ENCODE measurements at regions not wholly inside any gene's neighbourhood (a gene's known extent, or its start where the extent isn't known, plus 50 kb on each side); places are given as distances from the start of the nearest gene placed in this dataset.
"Not testable (repeated sequence)": the region's sequence is repeated elsewhere in the genome, so short reads cannot be mapped to it uniquely, and the experiment has no call there.

DNA sequence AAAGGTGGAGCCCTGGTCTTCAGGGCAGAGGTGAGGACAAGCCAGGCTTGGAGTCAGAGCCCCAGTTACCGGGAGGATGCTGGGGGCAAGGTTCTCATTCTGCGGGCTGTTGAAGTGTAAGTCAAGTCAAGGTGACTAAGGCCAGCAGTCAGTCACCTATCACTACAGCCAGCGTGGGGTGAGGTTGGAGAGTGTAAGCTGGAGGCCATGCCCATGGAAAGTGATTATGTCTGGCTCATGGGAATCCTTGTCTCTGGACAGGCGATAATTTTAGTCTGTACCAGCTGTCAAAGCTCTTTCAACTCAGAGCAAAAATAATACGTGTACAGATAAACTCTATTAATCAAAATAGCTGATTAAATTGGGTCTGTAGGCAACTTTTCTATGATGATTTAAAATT, 143.1 kb downstream of the NR2F2 start:
- H3K27me3 ChIP-seq (ENCODE audit: low read depth, low read length) = no peaks in the 10 kb centered on the region
- H3K9me3 ChIP-seq (ENCODE audit: insufficient read depth, low read length) = no peaks in the 10 kb centered on the region
- no peaks in the 10 kb centered on the region for H3K36me3 ChIP-seq (replicated peaks; ENCODE audit: low read depth, low read length)
- H3K4me1 ChIP-seq (ENCODE audit: low read length) = no peaks in the 10 kb centered on the region
- H4K20me1 ChIP-seq (ENCODE audit: insufficient read depth, low read length) = no peaks in the 10 kb centered on the region
- H3K9ac ChIP-seq (ENCODE audit: low read length) = no peak overlapping the region
- no peak overlapping the region for H3K4me3 ChIP-seq (ENCODE audit: low read length)
- H3K4me2 ChIP-seq (ENCODE audit: low read length) = no peak overlapping the region
- H3K27ac ChIP-seq (ENCODE audit: low read length) = no peak overlapping the region
- H2AFZ ChIP-seq (ENCODE audit: low read depth, low read length) = no peak overlapping the region
- H3K79me2 ChIP-seq (ENCODE audit: low read length) = no peaks in the 10 kb centered on the region
- TF ChIP-seq EZH2phosphoT487 (IDR thresholded peaks at IDR 0.05; ENCODE audit: low read depth) = no peak
- TF ChIP-seq, protein P1, sequence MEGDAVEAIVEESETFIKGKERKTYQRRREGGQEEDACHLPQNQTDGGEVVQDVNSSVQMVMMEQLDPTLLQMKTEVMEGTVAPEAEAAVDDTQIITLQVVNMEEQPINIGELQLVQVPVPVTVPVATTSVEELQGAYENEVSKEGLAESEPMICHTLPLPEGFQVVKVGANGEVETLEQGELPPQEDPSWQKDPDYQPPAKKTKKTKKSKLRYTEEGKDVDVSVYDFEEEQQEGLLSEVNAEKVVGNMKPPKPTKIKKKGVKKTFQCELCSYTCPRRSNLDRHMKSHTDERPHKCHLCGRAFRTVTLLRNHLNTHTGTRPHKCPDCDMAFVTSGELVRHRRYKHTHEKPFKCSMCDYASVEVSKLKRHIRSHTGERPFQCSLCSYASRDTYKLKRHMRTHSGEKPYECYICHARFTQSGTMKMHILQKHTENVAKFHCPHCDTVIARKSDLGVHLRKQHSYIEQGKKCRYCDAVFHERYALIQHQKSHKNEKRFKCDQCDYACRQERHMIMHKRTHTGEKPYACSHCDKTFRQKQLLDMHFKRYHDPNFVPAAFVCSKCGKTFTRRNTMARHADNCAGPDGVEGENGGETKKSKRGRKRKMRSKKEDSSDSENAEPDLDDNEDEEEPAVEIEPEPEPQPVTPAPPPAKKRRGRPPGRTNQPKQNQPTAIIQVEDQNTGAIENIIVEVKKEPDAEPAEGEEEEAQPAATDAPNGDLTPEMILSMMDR (IDR thresholded peaks at IDR 0.05; ENCODE audit: low read depth, low read length) = no peak

DNA sequence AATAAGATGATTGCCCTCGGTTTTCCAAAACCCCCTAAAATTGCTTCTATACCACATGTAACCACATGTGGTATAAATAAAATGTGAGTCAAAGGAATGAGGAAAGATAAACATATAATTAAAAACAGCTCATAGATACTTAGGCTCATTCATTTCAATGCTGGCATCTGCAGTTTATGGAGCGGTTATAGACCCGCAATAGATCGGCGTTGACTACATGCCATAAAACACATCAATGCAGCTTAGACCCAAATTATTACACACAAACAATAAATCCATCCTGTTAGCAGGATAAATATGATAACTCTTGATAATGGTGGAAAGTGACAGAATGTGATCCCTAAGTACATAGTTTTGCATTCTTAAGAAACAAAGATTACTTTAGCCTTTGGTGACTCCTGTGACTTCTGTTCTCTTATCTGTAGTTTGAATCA, 143.7 kb downstream of the NR2F2 start:
- Histone ChIP-seq H4K20me1 (ENCODE audit: insufficient read depth, low read length) (no peaks in the 10 kb centered on the region), H3K79me2 (ENCODE audit: low read length) (no peaks in the 10 kb centered on the region), H3K4me2 (ENCODE audit: low read length) (no peak overlapping the region), H3K4me1 (ENCODE audit: low read length) (no peaks in the 10 kb centered on the region), H3K36me3 (replicated peaks; ENCODE audit: low read depth, low read length) (no peaks in the 10 kb centered on the region), H3K9me3 (ENCODE audit: insufficient read depth, low read length) (no peaks in the 10 kb centered on the region), H3K9ac (ENCODE audit: low read length) (no peak overlapping the region), H3K27ac (ENCODE audit: low read length) (no peak overlapping the region), H3K4me3 (ENCODE audit: low read length) (no peak overlapping the region), H3K27me3 (ENCODE audit: low read depth, low read length) (no peaks in the 10 kb centered on the region), H2AFZ (ENCODE audit: low read depth, low read length) (no peak overlapping the region)
- TF ChIP-seq EZH2phosphoT487 (IDR thresholded peaks at IDR 0.05; ENCODE audit: low read depth) = no peak
- TF ChIP-seq, protein P1 (IDR thresholded peaks at IDR 0.05; ENCODE audit: low read depth, low read length) = no peak

GRCh38 chr15:96477227-96477626, 146.7 kb downstream of the NR2F2 start:
- H3K27me3 ChIP-seq (ENCODE audit: low read depth, low read length) = no peaks in the 10 kb centered on the region
- no peak overlapping the region for H3K27ac ChIP-seq (ENCODE audit: low read length)
- H3K9me3 ChIP-seq (ENCODE audit: insufficient read depth, low read length) = no peaks in the 10 kb centered on the region
- no peak overlapping the region for H3K9ac ChIP-seq (ENCODE audit: low read length)
- no peaks in the 10 kb centered on the region for H3K4me1 ChIP-seq (ENCODE audit: low read length)
- no peaks in the 10 kb centered on the region for H4K20me1 ChIP-seq (ENCODE audit: insufficient read depth, low read length)
- no peak overlapping the region for H2AFZ ChIP-seq (ENCODE audit: low read depth, low read length)
- TF ChIP-seq, protein P1 (IDR thresholded peaks at IDR 0.05; ENCODE audit: low read depth, low read length) = no peak
- no peak for TF ChIP-seq EZH2phosphoT487 (IDR thresholded peaks at IDR 0.05; ENCODE audit: low read depth)
- H3K36me3 ChIP-seq (replicated peaks; ENCODE audit: low read depth, low read length) = no peaks in the 10 kb centered on the region
- H3K4me3 ChIP-seq (ENCODE audit: low read length) = no peak overlapping the region
- H3K79me2 ChIP-seq (ENCODE audit: low read length) = no peaks in the 10 kb centered on the region
- no peak overlapping the region for H3K4me2 ChIP-seq (ENCODE audit: low read length)

DNA sequence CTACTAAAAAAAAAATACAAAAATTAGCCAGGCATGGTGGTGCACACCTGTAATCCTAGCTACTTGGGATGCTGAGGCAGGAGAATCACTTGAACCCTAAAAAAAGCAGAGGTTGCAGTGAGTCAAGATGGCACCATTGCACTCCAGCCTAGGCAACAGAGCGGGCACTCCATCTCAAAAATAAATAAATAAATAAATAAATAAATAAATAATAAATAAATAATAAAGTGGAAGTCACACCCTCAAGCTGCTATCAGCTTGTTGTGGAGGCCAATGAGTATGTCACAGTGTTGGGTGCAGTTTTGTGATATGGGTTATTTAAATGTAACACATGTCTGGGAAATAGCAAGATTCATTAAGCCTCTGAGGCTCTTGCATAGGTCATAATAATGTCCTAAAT, 153.9 kb downstream of the NR2F2 start:
- not testable (repeated sequence) for H3K36me3 ChIP-seq (replicated peaks; ENCODE audit: low read depth, low read length); H2AFZ ChIP-seq (ENCODE audit: low read depth, low read length); H3K27ac ChIP-seq (ENCODE audit: low read length); H3K4me1 ChIP-seq (ENCODE audit: low read length); H3K27me3 ChIP-seq (ENCODE audit: low read depth, low read length); H3K4me3 ChIP-seq (ENCODE audit: low read length); H4K20me1 ChIP-seq (ENCODE audit: insufficient read depth, low read length); H3K4me2 ChIP-seq (ENCODE audit: low read length); H3K79me2 ChIP-seq (ENCODE audit: low read length); H3K9me3 ChIP-seq (ENCODE audit: insufficient read depth, low read length); H3K9ac ChIP-seq (ENCODE audit: low read length)

DNA sequence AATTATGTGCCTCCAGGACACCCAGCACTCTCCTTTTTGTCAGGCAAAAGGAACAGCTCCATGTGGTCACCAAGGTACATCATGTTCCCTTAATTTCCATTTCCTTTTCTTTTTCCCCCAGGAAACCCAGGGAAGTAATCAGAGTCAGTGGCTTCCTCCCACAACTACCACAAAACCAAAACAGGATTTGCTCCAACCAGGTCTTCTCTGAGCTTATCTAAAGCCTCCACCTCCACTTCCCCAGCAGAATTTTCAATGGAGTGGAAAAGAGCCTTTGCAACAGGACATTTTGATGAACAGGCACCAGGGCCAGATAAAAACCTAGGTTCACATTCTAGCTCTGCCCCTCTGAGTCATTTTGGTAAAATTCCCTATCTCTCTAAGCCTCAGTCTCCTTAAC, 154.3 kb downstream of the NR2F2 start:
- no peak for TF ChIP-seq EZH2phosphoT487 (IDR thresholded peaks at IDR 0.05; ENCODE audit: low read depth)
- TF ChIP-seq, protein P1 (IDR thresholded peaks at IDR 0.05; ENCODE audit: low read depth, low read length) = no peak

More for the DNA sequence above, 154.3 kb downstream of the NR2F2 start:
- Histone ChIP-seq H3K4me3 (ENCODE audit: low read length) (no peak overlapping the region), H3K9me3 (ENCODE audit: insufficient read depth, low read length) (no peaks in the 10 kb centered on the region), H3K4me1 (ENCODE audit: low read length) (no peaks in the 10 kb centered on the region), H3K4me2 (ENCODE audit: low read length) (no peak overlapping the region), H3K27ac (ENCODE audit: low read length) (no peak overlapping the region), H3K27me3 (ENCODE audit: low read depth, low read length) (no peaks in the 10 kb centered on the region), H3K36me3 (replicated peaks; ENCODE audit: low read depth, low read length) (no peaks in the 10 kb centered on the region), H3K9ac (ENCODE audit: low read length) (no peak overlapping the region), H3K79me2 (ENCODE audit: low read length) (no peaks in the 10 kb centered on the region), H4K20me1 (ENCODE audit: insufficient read depth, low read length) (no peaks in the 10 kb centered on the region; the same call in 1 of the 2 replicates), H2AFZ (ENCODE audit: low read depth, low read length) (no peak overlapping the region)

Data from OCI-LY3 (cell line).